Testis (tissue), 2 donors: ENCODE measurements at regions not wholly inside any gene's neighbourhood (a gene's known extent, or its start where the extent isn't known, plus 50 kb on each side); places are given as distances from the start of the nearest gene placed in this dataset.
"Not testable (repeated sequence)": the region's sequence is repeated elsewhere in the genome, so short reads cannot be mapped to it uniquely, and the experiment has no call there.

Experiments used
- DNase-seq: peaks from one replicate; pipeline ENCODE4 v3.0.0-alpha.2; 2019
- H3K27ac ChIP-seq, 2 donors: fragments of 200-600 bp; sonication (generic); one replicate each; pipeline ENCODE4 v1.5.1; 2019
- H3K27me3 ChIP-seq: fragments of 200-600 bp; sonication (generic); one replicate; pipeline ENCODE4 v1.5.1; 2019
- H3K36me3 ChIP-seq: fragments of 200-600 bp; sonication (generic); one replicate; pipeline ENCODE4 v1.5.1; 2017; ENCODE audit warnings: low read depth; ENCODE audit errors: missing control alignments
- H3K4me1 ChIP-seq: fragments of 200-600 bp; sonication (generic); one replicate; pipeline ENCODE4 v1.5.1; 2019
- H3K4me3 ChIP-seq, 2 donors: fragments of 200-600 bp; sonication (generic); one replicate each; pipeline ENCODE4 v1.5.1; 2017 to 2019
- H3K9me3 ChIP-seq: fragments of 200-600 bp; sonication (generic); one replicate; pipeline ENCODE4 v1.5.1; 2017
- POLR2A ChIP-seq: fragments of 450-650 bp; IDR thresholded peaks from one replicate; pipeline ENCODE4 v1.6.1; 2017; ENCODE audit warnings: antibody characterized with exemption, mild to moderate bottlenecking, moderate library complexity
- WGBS, 2 donors: methylation state at CpG; one replicate each; pipeline ENCODE4 v1.1.5; 2018; 5-methylcytosine and 5-hydroxymethylcytosine counted together
- intact Hi-C: fragments of 100-400 bp; cut with DNase I; formaldehyde crosslinking; loops from one replicate; pipeline ENCODE4 v1.15.1; 2023; ENCODE audit warnings: low total_unique reads
- TF ChIP-seq, protein P1 (sequence below), 3 experiments: fragments of 450-650 bp in 2 of 3; fragments of 200-600 bp in 1 of 3; sonication (generic) in 1 of 3; IDR thresholded peaks; one replicate each; pipeline ENCODE4 v1.5.1; 2016 to 2019; ENCODE audit warnings: antibody characterized with exemption in 3 of 3, mild to moderate bottlenecking in 2 of 3, moderate library complexity in 1 of 3

GRCh38 chr20:53855733-53856132, 214.7 kb downstream of the BCAS1 start:
- Histone ChIP-seq H3K4me3 (no peak overlapping the region), H3K36me3 (no peaks in the 10 kb centered on the region), H3K27me3 (no peaks in the 10 kb centered on the region), H3K27ac (peak overlapping the region in 1 of 2 donors; percentile 25), H3K9me3 (no peaks in the 10 kb centered on the region), H3K4me1 (peaks cover 13% of the 10 kb centered on the region)
- intact Hi-C loops, result no loop called here
- TF ChIP-seq POLR2A, result no peak
- no peak for DNase-seq
- 65 to 68% methylated on average over 5 of the region's 5 CpGs for WGBS, 2 donors

- intact Hi-C loops, H3K4me3 ChIP-seq, DNase-seq, H3K36me3 ChIP-seq, H3K27me3 ChIP-seq, H3K9me3 ChIP-seq, H3K27ac ChIP-seq: not testable (repeated sequence)
- 96% methylated on average over 8 of the region's 10 CpGs; no CpG with 5 or more reads in 1 of the 2 donors for WGBS, 2 donors
- H3K4me1 ChIP-seq, result peaks cover 13% of the 10 kb centered on the region
Measured at GRCh38 chr20:53854609-53854926, 215.8 kb downstream of the BCAS1 start.

DNA sequence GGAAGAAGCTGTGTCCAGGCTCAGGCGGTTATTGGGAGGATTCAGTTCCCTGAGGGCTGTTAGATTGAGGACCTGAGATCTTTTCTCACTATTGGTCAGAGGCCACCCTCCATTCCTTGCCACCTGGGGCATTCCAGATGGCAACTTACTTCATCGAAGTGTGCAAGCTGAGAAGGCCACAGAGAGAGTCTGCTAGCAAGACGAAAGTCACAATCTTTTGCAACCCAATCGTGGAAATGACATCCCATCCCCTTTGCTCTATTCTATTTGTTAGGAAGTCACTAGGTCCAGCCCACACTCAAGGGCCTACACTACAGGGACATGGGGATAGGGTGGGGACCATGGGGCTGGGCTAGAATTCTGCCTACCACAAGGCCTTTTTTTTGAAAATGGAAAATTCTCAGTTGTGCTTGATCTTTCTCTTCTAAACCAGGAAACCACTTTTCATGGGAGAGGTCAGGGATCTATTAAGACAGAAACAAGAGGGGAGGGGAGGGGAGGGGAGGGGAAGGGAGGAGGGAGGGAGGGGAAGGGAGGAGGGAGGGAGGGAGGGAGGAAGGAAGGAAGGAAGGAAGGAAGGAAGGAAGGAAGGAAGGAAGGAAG, 217.2 kb downstream of the BCAS1 start:
- intact Hi-C loops, result no loop called here
- Histone ChIP-seq H3K9me3 (no peaks in the 10 kb centered on the region), H3K4me1 (peaks cover 12% of the 10 kb centered on the region), H3K27ac (no peak overlapping the region), H3K36me3 (no peaks in the 10 kb centered on the region), H3K27me3 (no peaks in the 10 kb centered on the region), H3K4me3 (no peak overlapping the region)
- DNase-seq, result no peak
- TF ChIP-seq, protein P1, sequence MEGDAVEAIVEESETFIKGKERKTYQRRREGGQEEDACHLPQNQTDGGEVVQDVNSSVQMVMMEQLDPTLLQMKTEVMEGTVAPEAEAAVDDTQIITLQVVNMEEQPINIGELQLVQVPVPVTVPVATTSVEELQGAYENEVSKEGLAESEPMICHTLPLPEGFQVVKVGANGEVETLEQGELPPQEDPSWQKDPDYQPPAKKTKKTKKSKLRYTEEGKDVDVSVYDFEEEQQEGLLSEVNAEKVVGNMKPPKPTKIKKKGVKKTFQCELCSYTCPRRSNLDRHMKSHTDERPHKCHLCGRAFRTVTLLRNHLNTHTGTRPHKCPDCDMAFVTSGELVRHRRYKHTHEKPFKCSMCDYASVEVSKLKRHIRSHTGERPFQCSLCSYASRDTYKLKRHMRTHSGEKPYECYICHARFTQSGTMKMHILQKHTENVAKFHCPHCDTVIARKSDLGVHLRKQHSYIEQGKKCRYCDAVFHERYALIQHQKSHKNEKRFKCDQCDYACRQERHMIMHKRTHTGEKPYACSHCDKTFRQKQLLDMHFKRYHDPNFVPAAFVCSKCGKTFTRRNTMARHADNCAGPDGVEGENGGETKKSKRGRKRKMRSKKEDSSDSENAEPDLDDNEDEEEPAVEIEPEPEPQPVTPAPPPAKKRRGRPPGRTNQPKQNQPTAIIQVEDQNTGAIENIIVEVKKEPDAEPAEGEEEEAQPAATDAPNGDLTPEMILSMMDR (IDR thresholded peaks at IDR 0.05), result no peak
- no peak for TF ChIP-seq POLR2A
- WGBS, 2 donors, result 81 to 87% methylated on average over 4 of the region's 4 CpGs

DNA sequence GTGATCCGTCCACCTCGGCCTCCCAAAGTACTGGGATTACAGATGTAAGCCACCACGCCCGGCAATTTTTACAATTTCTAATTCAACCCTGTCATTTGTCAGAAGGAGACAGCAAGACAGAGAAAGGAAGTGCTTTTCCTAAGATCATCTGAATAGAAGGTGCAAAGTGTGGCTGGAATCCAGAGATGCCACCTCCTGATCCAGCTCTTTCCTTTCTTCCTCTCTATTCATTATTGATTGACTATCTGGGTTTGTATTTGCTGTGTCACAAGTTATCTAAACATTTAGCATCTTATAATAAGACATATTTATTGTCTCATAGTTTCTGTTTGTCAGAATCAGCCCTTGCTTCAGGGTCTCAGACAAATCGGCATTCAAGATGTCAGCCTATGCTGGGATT, 217.7 kb downstream of the BCAS1 start:
- H3K4me3 ChIP-seq, result no peak overlapping the region
- no peak for DNase-seq
- TF ChIP-seq, protein P1 (IDR thresholded peaks at IDR 0.05), result no peak
- no peak for TF ChIP-seq POLR2A
- WGBS, 2 donors, result 93% methylated on average over 5 of the region's 5 CpGs
- H3K27ac ChIP-seq, result no peak overlapping the region
- no peaks in the 10 kb centered on the region for H3K36me3 ChIP-seq
- H3K27me3 ChIP-seq, result no peaks in the 10 kb centered on the region
- intact Hi-C loops, result no loop called here
- no peaks in the 10 kb centered on the region for H3K9me3 ChIP-seq
- H3K4me1 ChIP-seq, result peaks cover 7% of the 10 kb centered on the region

DNA sequence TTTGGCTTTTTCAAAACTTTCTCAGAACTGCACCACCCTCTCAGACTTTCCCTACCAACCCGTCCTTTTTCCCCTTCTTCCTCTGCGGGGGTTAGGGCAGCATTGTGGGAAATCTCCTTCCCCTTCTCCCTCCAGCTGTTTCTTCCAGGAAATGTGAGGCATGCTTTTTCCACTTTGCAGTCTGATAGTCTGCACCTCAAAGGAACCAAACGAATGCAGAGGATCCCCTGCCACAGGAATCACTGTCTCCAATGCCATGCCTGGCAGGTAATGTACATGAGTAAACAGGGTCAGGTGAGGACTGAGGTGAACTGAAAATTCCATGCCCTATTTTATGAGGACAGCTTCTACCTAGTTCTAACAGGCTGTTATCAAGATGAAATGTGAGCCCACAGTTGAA, 218.4 kb downstream of the BCAS1 start:
- no peaks in the 10 kb centered on the region for H3K36me3 ChIP-seq
- H3K4me1 ChIP-seq, result peaks cover 5% of the 10 kb centered on the region
- H3K27me3 ChIP-seq, result no peaks in the 10 kb centered on the region
- H3K4me3 ChIP-seq, result no peak overlapping the region
- no peaks in the 10 kb centered on the region for H3K9me3 ChIP-seq
- WGBS, 2 donors, result 46 to 63% methylated on average over 3 of the region's 3 CpGs
- no peak for DNase-seq
- intact Hi-C loops, result no loop called here
- H3K27ac ChIP-seq, result no peak overlapping the region
- TF ChIP-seq POLR2A, result no peak
- TF ChIP-seq, protein P1 (IDR thresholded peaks at IDR 0.05), result no peak

- no peak for DNase-seq
Measured at GRCh38 chr20:53850319-53850718, 220.1 kb downstream of the BCAS1 start.

More at GRCh38 chr20:53850319-53850718, 220.1 kb downstream of the BCAS1 start:
- Histone ChIP-seq H3K4me1 (no peaks in the 10 kb centered on the region), H3K4me3 (no peak overlapping the region), H3K36me3 (no peaks in the 10 kb centered on the region), H3K9me3 (no peaks in the 10 kb centered on the region), H3K27me3 (no peaks in the 10 kb centered on the region), H3K27ac (no peak overlapping the region)
- no peak for TF ChIP-seq POLR2A
- whole genome bisulfite sequencing, 2 donors, result 77 to 88% methylated on average over 3 of the region's 3 CpGs
- intact Hi-C loops, result no loop called here
